ENCODE measurements at regions not wholly inside any gene's neighbourhood (a gene's known extent, or its start where the extent isn't known, plus 50 kb on each side); places are given as distances from the start of the nearest gene placed in this dataset.

GRCh38 chr3:27792869-27793268 lies 70.7 kb upstream of the EOMES start:
- TF ChIP-seq CEBPB (IDR thresholded peaks at IDR 0.05) (no peak), TCF12 (IDR thresholded peaks at IDR 0.05; ENCODE audit: low read depth) (no peak), MAX (IDR thresholded peaks at IDR 0.05) (no peak), RAD21 (IDR thresholded peaks at IDR 0.05; ENCODE audit: low read depth) (no peak), REST (IDR thresholded peaks at IDR 0.05; ENCODE audit: low read depth) (no peak), NFIC (IDR thresholded peaks at IDR 0.05) (no peak), TAF1 (IDR thresholded peaks at IDR 0.05; ENCODE audit: low read depth) (no peak), EP300 (IDR thresholded peaks at IDR 0.05; ENCODE audit: borderline replicate concordance) (no peak), TEAD4 (IDR thresholded peaks at IDR 0.05) (no peak), EGR1 (IDR thresholded peaks at IDR 0.05) (no peak), CREB1 (IDR thresholded peaks at IDR 0.05; ENCODE audit: low read depth) (no peak)

Measured in Ishikawa (cell line).